DMS79 (cell line): ENCODE measurements at regions not wholly inside any gene's neighbourhood (a gene's known extent, or its start where the extent isn't known, plus 50 kb on each side); places are given as distances from the start of the nearest gene placed in this dataset.
A peak's percentile ranks its signal among the peaks of the same experiment; 100 is the strongest.
"Not testable (repeated sequence)": the region's sequence is repeated elsewhere in the genome, so short reads cannot be mapped to it uniquely, and the experiment has no call there.

ENCODE experiments used
- DNase-seq: peaks from one replicate; lab custom pipeline; 2025; lab: John Stamatoyannopoulos, UW

DNA sequence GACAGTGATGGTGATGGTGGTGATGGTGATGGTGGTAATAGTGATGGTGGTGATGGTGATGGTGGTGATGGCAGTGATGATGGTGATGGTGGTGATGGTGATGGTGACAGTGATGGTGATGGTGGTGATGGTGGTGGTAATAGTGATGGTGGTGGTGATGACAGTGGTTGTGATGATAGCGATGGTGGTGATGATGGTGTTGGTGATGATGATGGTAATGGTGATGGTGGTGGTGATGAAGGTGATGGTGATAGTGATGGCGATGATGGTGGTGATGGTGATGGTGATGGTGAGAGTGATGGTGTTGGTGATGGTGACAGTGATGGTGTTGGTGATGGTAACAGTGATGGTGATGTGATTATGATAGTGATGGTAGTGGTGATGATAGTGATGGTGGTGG lies 94.3 kb downstream of the ASB1 start:
- no peak for DNase-seq

- no peak for DNase-seq
Measured at GRCh38 chr2:238521870-238522269, 95.1 kb downstream of the ASB1 start.

GRCh38 chr2:238523158-238524110 lies 96.7 kb downstream of the ASB1 start:
- DNase-seq = no peak

DNA sequence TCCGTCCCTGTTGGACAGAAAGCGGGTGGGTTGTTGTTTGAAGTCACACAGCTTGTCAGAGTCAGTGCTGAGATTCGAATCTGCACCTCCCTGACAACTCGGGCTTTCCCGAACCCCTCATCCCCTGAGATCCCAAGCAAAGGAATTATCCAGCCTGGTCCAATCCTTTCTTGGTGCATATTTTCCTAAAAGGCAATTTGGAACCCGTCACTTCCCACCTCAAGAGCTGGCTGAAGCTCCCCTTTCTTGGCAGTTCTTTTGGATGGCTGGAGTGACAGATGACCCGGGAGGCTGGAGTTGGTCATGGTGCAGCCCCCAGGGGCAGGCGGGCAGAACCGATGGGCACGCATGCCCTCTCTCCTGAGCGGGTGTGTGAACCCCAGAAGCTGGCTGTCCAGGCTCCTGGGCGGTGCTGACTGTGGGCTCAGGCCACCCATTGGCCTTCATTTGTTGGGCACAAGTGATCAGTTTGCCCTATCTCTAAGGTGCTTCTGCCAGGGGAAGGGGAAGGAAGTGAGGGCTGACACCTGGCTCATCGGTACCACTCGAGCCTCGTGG lies 97.8 kb downstream of the ASB1 start:
- no peak for DNase-seq

- DNase-seq = no peak
Measured at GRCh38 chr2:238525990-238526389, 99.3 kb downstream of the ASB1 start.

DNA sequence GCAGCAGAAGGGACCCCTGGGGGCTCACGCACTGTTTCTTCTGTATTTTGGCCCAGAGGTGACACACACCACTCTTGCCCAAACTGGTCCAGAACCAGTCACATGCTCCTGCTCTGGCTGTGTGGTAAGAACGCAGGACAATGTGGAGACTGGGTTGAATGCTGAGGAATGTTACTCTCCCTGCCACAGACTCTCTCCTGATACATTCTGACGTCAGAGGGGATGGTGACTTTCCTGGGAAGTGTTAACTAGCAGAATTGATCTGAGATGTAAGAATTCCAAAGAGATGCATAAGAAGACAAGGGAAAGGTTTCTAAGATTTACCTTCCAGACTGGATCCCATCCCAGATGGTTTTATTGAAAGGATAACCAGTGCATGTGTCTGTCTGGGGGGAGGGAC lies 100.8 kb downstream of the ASB1 start:
- DNase-seq = no peak

- DNase-seq = no peak
Measured at GRCh38 chr2:238528953-238529781, 102.4 kb downstream of the ASB1 start.

GRCh38 chr2:238531017-238531645 lies 104.4 kb downstream of the ASB1 start:
- not testable (repeated sequence) for DNase-seq

GRCh38 chr2:238543732-238544131 lies 117.0 kb downstream of the ASB1 start:
- not testable (repeated sequence) for DNase-seq

DNA sequence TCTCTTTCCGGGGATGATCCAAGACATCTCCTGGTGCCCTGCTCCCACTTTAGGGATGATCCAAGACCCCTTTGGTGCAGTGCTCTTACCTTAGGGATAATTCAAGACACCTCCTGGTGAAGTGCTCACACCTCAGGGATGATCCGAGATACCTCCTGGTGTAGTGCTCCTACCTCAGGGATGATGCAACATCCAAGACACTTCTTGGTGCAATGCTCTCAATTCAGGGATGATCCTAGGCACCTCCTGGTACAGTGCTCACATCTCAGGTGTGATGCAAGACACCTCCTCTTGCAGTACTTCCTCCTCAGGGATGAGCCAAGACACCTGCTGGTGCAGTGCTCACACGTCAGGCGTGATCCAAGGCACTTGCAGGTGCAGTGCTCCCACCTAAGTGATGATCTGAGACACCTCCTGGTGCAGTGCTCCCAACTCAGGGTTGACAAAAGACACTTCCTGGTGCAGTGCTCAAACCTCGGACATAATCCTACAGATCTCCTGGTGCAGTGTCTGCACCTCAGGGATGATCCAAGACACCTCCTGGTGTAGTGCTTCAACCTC lies 122.3 kb downstream of the ASB1 start:
- no peak for DNase-seq

DNA sequence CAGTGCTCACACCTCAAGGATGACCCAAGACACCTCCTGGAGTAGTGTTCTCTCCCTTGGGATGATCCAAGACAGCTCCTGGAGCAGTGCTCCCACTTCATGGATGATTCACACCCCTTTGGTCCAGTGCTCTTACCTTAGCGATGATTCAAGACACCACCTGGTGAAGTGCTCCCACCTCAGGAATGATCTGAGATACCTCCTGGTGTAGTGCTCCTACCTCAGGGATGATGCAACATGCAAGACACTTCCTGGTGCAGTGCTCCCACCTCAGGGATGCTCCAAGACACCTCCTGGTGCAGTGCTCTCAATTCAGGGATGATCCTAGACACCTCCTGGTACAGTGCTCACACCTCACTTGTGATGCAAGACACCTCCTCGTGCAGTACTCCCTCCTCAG lies 123.1 kb downstream of the ASB1 start:
- DNase-seq = no peak

DNA sequence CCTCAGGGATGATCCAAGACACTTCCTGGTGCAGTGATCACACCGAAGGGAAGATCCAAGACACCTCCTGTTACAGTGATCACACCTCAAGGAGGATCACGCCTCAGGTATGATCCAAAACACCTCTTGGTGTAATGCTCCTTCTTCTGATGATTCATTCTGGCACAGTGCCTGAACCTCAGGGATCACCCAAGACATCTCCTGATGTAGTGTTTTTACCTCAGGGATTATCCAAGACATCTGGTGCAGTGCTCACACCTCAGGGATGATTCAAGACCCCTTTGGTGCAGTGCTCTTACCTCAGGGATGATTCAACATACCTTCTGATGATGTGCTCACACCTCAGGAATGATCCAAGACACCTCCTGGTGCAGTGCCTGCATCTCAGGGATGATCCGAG lies 124.4 kb downstream of the ASB1 start:
- DNase-seq = no peak

GRCh38 chr2:238552226-238552625 lies 125.5 kb downstream of the ASB1 start:
- DNase-seq = no peak

- DNase-seq = no peak
Measured at GRCh38 chr2:238553159-238553558, 126.4 kb downstream of the ASB1 start.

GRCh38 chr2:238554468-238555315 lies 128.0 kb downstream of the ASB1 start:
- no peak for DNase-seq

DNA sequence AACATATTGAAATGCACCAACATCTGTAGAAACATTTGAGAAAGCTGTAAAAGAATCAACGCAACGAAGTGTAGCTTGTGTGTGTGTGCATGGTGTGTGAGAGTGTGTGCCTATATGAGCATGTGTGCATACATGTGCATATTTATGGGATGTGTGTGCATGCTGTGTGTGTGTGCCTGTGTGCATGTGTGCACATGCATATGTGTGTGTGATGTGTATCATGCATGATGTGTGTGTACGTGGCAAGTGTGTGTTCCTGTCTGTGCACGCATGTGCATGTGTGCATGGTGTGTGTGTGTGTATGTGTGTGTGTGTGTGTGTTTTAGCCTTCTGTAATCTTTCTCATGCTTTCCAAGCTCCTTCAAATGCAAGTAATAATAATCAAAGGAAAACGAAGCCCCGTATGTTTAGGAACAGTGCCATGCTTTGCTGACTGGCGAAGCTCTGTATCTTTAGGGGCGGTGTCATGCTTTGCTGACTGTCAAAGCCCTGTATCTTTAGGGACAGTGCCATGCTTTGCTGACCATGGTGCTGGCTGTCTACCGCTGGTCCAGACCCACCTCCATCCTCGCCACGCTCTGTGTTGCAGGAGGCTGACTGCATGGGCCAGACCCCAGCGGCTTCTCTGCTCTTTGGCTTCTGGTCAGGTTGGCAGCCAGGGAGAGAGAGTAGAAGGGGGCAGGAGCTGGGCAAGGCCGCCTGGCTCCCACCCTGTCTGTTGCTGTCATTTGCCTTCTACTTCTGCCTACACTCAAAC lies 129.2 kb downstream of the ASB1 start:
- no peak for DNase-seq

GRCh38 chr2:238557431-238557830 lies 130.7 kb downstream of the ASB1 start:
- no peak for DNase-seq

DNA sequence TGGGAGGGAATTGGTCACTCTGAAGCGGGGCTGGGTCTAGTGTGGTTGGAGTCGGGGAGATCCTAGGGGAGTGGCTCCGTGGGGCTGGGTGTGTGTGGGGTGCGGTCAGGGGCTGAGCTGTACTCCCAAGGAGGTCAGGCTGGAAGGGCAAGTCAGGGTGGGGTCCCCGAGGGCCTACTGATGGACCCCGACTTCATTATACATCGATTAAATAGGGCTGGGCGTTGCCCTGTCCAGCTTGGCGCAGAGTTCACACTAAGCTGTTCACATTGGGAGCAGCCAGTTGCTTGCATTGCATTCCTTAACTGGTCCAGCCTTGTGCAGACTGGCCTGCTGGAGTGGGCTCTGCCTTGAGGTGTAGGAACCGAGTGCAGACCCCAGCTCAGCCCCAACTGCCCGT lies 131.2 kb downstream of the ASB1 start:
- DNase-seq = no peak

GRCh38 chr2:238558456-238559099 lies 131.9 kb downstream of the ASB1 start:
- peak; percentile 62 for DNase-seq

GRCh38 chr2:238560234-238560633 lies 133.5 kb downstream of the ASB1 start:
- DNase-seq = no peak
